B cell (primary cell): ENCODE measurements at regions not wholly inside any gene's neighbourhood (a gene's known extent, or its start where the extent isn't known, plus 50 kb on each side); places are given as distances from the start of the nearest gene placed in this dataset.
A peak's percentile ranks its signal among the peaks of the same experiment; 100 is the strongest.
"Not testable (repeated sequence)": the region's sequence is repeated elsewhere in the genome, so short reads cannot be mapped to it uniquely, and the experiment has no call there.

Source experiments
- ATAC-seq: fragments of 200-7000 bp; cut with Tn5 transposase; one replicate; pipeline ENCODE4 v1.10.0; 2021; ENCODE audit warnings: low read depth, mild to moderate bottlenecking, moderate number of reproducible peaks, moderate library complexity
- CTCF ChIA-PET: fragments of 350-600 bp; sonication (Branson Sonifier 250); formaldehyde crosslinking; loops from one replicate; lab custom pipeline; 2021; ENCODE audit warnings: antibody characterized with exemption, inconsistent platforms; lab: Charles Lee
- POLR2A ChIA-PET: fragments of 350-600 bp; sonication (Branson Sonifier 250); formaldehyde crosslinking; loops from one replicate; lab custom pipeline; 2021; ENCODE audit warnings: antibody characterized with exemption; lab: Charles Lee
- DNase-seq: peaks from one replicate; pipeline ENCODE4 v3.0.0; 2013
- H2AFZ ChIP-seq: 2 replicates; pipeline ENCODE4 v1.6.1; 2012; ENCODE audit warnings: mild to moderate bottlenecking, low read depth, low read length; ENCODE audit not compliant: insufficient read depth, poor library complexity, severe bottlenecking
- H3K27ac ChIP-seq, 2 donors: 1 replicate in 1 of 2; 2 replicates in 1 of 2; pipeline ENCODE4 v1.5.1; 2012 to 2013; ENCODE audit warnings: low read length in 2 of 2, mild to moderate bottlenecking in 2 of 2, moderate library complexity in 1 of 2
- H3K27me3 ChIP-seq, 4 experiments: fragments of 200-600 bp in 1 of 4; sonication (generic) in 1 of 4; replicated peaks in 1 of 4; 1 replicate in 2 of 4; 2 replicates in 2 of 4; pipeline versions ENCODE4 v1.6.1 to v1.7.0; 2013 to 2016; ENCODE audit warnings: low read length in 3 of 4, mild to moderate bottlenecking in 2 of 4, mixed read lengths in 1 of 4, moderate library complexity in 1 of 4; ENCODE audit not compliant: insufficient read depth in 4 of 4, control insufficient read depth in 3 of 4; ENCODE audit errors: control extremely low read depth in 1 of 4
- H3K36me3 ChIP-seq, 2 experiments: replicated peaks in 1 of 2; 1 replicate in 1 of 2; 2 replicates in 1 of 2; pipeline versions ENCODE4 v1.6.1 to v1.7.1; 2013; ENCODE audit warnings: low read length in 1 of 2; ENCODE audit not compliant: insufficient read depth in 2 of 2, control insufficient read depth in 1 of 2; ENCODE audit errors: control extremely low read depth in 1 of 2, extremely low read depth in 1 of 2
- H3K4me1 ChIP-seq, 2 donors: fragments of 200-600 bp in 1 of 2; sonication (generic) in 1 of 2; 1 replicate in 1 of 2; 2 replicates in 1 of 2; pipeline versions ENCODE4 v1.5.1 to v1.6.1; 2013 to 2017; ENCODE audit warnings: low read length in 2 of 2; ENCODE audit not compliant: control insufficient read depth in 2 of 2, insufficient read depth in 2 of 2
- H3K4me2 ChIP-seq: replicated peaks from 2 replicates; pipeline ENCODE3; 2012; ENCODE audit warnings: mild to moderate bottlenecking, low read depth, low read length; ENCODE audit not compliant: poor library complexity, severe bottlenecking
- H3K4me3 ChIP-seq, 5 experiments: fragments of 200-600 bp in 1 of 5; sonication (generic) in 1 of 5; 1 replicate in 3 of 5; 2 replicates in 2 of 5; pipeline versions ENCODE4 v1.5.1 to v1.7.0; 2011 to 2016; ENCODE audit warnings: low read length in 4 of 5, mild to moderate bottlenecking in 4 of 5, low read depth in 2 of 5, control low read depth in 1 of 5, moderate library complexity in 1 of 5; ENCODE audit not compliant: insufficient read depth in 1 of 5; ENCODE audit errors: control extremely low read depth in 1 of 5, extremely low read depth in 1 of 5
- H3K79me2 ChIP-seq: fragments of 200-600 bp; sonication (generic); one replicate; pipeline ENCODE4 v1.6.0; 2016; ENCODE audit warnings: low read length; ENCODE audit not compliant: control insufficient read depth, insufficient read depth
- H3K9ac ChIP-seq: fragments of 200-600 bp; sonication (generic); 2 replicates; pipeline ENCODE4 v1.6.1; 2017; ENCODE audit warnings: mild to moderate bottlenecking, low read length, moderate library complexity
- H3K9me3 ChIP-seq, 3 donors: one replicate each; pipeline versions ENCODE4 v1.6.1 to v1.7.1; 2013; ENCODE audit warnings: low read length in 2 of 3; ENCODE audit not compliant: control insufficient read depth in 2 of 3, insufficient read depth in 1 of 3; ENCODE audit errors: control extremely low read depth in 1 of 3
- H4K20me1 ChIP-seq: 2 replicates; pipeline ENCODE4 v1.6.0; 2012; ENCODE audit warnings: mild to moderate bottlenecking, low read length; ENCODE audit not compliant: insufficient read depth, control insufficient read depth, poor library complexity, severe bottlenecking
- H3K27ac Mint-ChIP-seq: one replicate; pipeline ENCODE4 v1.8.0; 2021; ENCODE audit warnings: mixed read lengths
- H3K27me3 Mint-ChIP-seq: one replicate; pipeline ENCODE4 v1.8.0; 2021; ENCODE audit warnings: mixed read lengths
- H3K4me1 Mint-ChIP-seq: one replicate; pipeline ENCODE4 v1.8.0; 2021; ENCODE audit warnings: mixed read lengths
- H3K4me3 Mint-ChIP-seq: one replicate; pipeline ENCODE4 v1.8.0; 2021; ENCODE audit warnings: mixed read lengths
- H3K9me3 Mint-ChIP-seq: one replicate; pipeline ENCODE4 v1.8.0; 2022; ENCODE audit warnings: mixed read lengths; ENCODE audit not compliant: insufficient read depth
- CTCF ChIP-seq: fragments of 200-600 bp; IDR thresholded peaks from one replicate; pipeline ENCODE4 v1.8.0; 2022; ENCODE audit warnings: antibody characterized with exemption, mild to moderate bottlenecking
- WGBS: methylation state at CpG from one replicate; pipeline ENCODE4 v1.1.5; 2013; ENCODE audit warnings: missing lambda C conversion rate; ENCODE audit not compliant: insufficient coverage; 5-methylcytosine and 5-hydroxymethylcytosine counted together
- intact Hi-C: fragments of 100-400 bp; cut with micrococcal nuclease; formaldehyde crosslinking; loops from one replicate; pipeline ENCODE4 v1.10.0; 2022

GRCh38 chr1:46878173-46878782, 63.0 kb downstream of the CYP4A11 start:
- CTCF ChIA-PET, H3K9me3 ChIP-seq, H3K79me2 ChIP-seq, ATAC-seq, H3K9me3 Mint-ChIP-seq, H3K4me2 ChIP-seq, H3K4me3 Mint-ChIP-seq, H3K4me3 ChIP-seq, H3K27me3 Mint-ChIP-seq, H3K9ac ChIP-seq, intact Hi-C loops, H3K36me3 ChIP-seq, H4K20me1 ChIP-seq, H3K27ac ChIP-seq, H3K27ac Mint-ChIP-seq, H3K27me3 ChIP-seq, POLR2A ChIA-PET, H3K4me1 Mint-ChIP-seq, H2AFZ ChIP-seq, H3K4me1 ChIP-seq: not testable (repeated sequence)
- peak; percentile 63 for TF ChIP-seq CTCF
- WGBS, result no CpG with 5 or more reads among the region's 3 CpGs
- DNase-seq, result peak; percentile 8

GRCh38 chr1:46876093-46876492, 65.2 kb downstream of the CYP4A11 start:
- H3K4me3 Mint-ChIP-seq, H2AFZ ChIP-seq, intact Hi-C loops, DNase-seq, ATAC-seq, H3K4me1 Mint-ChIP-seq, CTCF ChIA-PET, H3K27me3 Mint-ChIP-seq, H4K20me1 ChIP-seq, H3K4me3 ChIP-seq, H3K27me3 ChIP-seq, H3K79me2 ChIP-seq, H3K9me3 Mint-ChIP-seq, H3K27ac ChIP-seq, H3K9me3 ChIP-seq, H3K9ac ChIP-seq, H3K4me1 ChIP-seq, H3K4me2 ChIP-seq, POLR2A ChIA-PET, H3K36me3 ChIP-seq, H3K27ac Mint-ChIP-seq: not testable (repeated sequence)
- WGBS, result 100% methylated on average over 1 of the region's 4 CpGs
